ENCODE measurements at regions not wholly inside any gene's neighbourhood (a gene's known extent, or its start where the extent isn't known, plus 50 kb on each side); places are given as distances from the start of the nearest gene placed in this dataset.
"Not testable (repeated sequence)": the region's sequence is repeated elsewhere in the genome, so short reads cannot be mapped to it uniquely, and the experiment has no call there.

- no peak for DNase-seq (ENCODE audit: low read depth)
Measured at GRCh38 chr16:85220964-85221731, 108.9 kb upstream of the CIBAR2 start.

DNA sequence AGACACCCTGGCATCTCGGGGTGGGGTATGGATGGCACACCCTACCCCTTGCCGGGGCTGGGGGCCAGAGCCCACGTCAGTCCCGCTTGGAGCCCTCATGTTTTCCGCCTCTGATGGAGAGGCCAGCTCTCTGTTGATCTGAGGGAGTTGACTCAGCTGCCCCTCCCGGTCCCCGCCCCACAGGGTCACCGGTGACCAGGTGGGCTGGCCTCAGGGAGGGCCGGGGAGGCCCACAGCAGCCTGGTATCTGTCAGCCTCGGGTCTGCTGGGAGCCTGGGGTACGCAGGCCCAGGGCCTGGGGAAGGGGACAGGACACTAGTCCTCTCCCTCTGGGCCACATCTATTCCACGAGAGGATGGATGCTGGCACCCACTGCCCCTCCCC is 109.5 kb upstream of the CIBAR2 start:
- no peak for DNase-seq (ENCODE audit: low read depth)

DNA sequence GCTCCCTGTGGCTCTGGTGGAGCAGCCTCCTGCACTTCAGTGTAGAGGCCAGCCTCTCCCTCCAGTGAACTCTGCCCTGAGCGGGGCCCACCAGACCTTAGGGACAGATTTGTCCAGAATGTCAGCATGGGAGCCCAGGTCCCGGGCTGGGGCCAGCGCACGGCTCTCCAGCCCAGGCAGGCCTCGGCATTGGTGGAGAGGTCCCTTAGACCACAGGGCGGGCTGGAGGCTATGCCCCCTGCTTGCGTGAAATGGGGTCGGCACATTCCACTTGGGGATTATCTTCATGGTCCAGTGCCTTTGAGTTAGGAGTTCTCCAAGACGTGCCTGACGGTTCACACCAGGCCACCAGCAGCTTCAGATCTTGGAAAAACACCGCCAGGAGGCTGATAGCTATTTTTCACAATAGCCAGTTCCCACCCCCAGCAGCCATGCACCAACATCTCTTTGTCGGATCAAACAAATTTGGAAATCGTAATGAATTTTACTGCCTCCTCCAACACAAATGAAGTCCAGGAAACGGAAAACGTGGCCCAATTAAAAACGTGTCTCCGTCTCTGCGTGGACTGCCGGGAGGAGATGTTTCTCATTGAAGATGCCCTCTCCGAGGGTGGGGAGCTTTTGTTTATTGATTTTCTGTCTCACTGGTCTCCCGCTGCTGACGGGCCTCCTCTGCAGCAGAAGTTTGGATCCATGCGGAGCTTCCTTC is 110.0 kb upstream of the CIBAR2 start:
- no peak for DNase-seq (ENCODE audit: low read depth)

DNA sequence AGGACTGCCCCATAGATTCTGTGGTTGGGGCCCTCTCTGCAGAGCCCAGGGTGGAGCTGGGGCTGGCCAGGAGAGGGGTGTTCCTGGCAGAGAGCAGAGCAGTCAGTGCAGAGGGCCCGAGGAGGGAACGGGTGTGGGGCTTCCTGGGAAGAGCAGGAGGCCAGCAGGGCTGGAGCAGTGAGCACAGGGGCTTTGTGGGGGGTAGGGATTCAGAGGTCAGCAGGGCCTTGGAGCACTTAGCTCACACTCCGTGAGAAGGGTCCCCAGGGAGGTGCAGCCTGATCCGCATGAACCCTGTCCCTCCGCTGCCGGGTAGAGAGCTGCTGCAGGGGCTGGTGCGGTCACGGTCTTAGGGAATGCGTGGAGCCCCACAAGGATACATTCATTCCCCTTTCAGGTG is 113.0 kb upstream of the CIBAR2 start:
- DNase-seq (ENCODE audit: low read depth): no peak

GRCh38 chr16:85225721-85226120 is 113.4 kb upstream of the CIBAR2 start:
- DNase-seq (ENCODE audit: low read depth): no peak

- no peak for DNase-seq (ENCODE audit: low read depth)
Measured at GRCh38 chr16:85227084-85227945, 115.0 kb upstream of the CIBAR2 start.

- DNase-seq (ENCODE audit: low read depth): peak; percentile 69
Measured at GRCh38 chr16:85227946-85228862, 115.9 kb upstream of the CIBAR2 start.

DNA sequence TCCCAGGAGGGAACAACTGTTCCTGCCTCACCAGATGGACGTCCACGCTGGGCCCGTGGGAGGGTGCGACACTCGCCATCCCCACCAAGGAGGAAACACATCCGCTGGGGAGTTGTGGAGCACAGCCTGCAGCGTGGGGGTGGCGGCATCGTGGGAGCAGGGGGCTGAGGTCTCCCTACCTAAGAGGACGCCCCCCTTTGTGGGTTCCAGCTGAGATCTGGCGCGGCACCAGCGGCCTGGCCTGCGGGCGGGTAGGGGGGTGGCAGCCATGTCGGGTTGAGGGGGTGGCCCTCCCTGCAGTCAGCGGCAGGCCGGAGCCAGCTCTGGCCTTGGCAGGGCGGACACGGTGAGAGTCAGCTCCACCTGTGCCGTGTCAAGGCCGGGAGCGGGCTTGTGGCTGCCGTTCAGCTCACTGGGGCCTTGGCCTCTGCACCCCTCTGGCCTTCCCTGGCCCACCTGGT is 116.7 kb upstream of the CIBAR2 start:
- no peak for DNase-seq (ENCODE audit: low read depth)

- DNase-seq (ENCODE audit: low read depth): no peak
Measured at GRCh38 chr16:85229869-85230462, 117.7 kb upstream of the CIBAR2 start.

GRCh38 chr16:85230764-85231383 is 118.6 kb upstream of the CIBAR2 start:
- not testable (repeated sequence) for DNase-seq (ENCODE audit: low read depth)

GRCh38 chr16:85231959-85232358 is 119.7 kb upstream of the CIBAR2 start:
- no peak for DNase-seq (ENCODE audit: low read depth)

DNA sequence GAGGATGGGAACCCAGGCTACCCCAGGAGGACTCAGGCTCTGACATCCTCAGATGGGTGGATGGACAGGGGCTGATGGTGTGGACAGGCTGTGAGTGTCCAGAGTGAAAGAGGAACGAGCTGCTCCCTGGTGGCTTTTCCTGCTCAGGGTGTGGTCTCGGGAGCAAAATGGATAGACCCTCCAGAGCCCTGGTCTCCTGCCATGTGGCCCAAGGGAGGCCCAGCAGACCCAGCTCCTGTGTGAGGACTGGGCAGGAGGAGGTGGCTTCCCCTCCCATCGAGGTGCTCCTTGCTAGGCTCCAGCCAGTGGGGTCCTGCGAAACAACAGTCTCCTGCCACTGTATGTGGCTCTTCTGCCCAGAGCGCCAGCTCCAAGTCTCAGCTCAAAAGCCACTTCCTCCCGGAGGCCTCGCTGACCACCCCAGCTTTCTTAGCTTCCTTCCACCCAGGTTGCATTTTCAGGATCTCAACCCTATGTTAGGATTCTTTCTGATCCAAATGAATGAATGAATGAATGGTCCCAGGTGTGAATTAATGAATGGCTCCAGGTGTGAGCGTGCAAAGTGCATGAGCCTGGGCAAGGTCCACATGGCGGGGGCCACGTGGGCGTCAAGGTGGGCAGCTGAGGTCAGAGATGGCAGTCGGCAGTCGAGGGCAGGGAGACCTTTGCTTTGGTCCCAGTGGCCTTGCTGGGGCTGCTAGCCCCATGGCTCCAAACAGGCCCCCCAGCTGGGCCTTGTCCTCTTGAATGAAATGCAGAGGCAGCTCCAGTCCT is 120.3 kb upstream of the CIBAR2 start:
- DNase-seq (ENCODE audit: low read depth): no peak

- no peak for DNase-seq (ENCODE audit: low read depth)
Measured at GRCh38 chr16:85233516-85233915, 121.2 kb upstream of the CIBAR2 start.

DNA sequence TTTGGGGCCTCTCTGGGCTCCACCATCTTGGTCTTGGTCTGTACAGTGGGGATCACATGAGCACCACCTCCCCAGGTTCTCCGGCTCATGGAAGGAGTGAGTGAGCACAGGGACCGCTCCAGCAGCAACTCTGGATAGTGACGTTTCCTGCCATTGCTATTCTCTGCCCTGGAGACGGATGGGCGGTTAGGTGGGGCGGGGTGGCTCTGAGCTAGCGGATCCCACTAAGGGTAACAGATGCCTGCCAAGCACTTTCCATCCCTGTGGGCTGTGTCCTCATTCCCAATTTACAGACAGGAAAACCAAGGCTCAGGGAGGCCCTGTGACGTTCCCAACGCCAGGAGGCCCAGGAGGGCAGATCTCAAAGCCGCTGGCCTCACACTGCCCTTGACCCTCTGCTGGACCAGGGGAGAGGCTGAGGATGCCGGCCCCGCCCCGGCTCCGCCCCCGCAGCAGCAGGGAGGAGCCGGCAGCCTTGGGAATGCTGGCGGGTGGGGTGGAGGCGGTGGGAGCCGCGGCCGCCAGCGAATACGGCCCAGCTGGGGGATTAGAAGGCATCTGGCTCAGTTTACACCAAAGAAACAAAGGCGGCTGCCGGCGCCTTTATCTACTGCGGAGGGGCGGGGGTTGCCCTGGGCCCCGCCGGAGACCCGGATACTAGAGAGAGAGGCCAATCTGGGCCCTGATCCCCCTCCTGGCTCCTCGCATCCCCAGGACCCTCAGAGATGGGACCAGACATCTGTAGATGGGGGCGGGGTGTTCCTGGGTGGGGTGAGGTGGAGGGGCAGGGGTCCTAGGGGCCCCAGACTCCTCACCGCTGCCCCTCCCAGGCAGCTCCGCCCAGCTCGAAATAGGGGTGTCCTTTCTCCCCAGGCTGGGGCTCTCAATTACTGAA is 122.3 kb upstream of the CIBAR2 start:
- peak; percentile 81 for DNase-seq (ENCODE audit: low read depth)

DNA sequence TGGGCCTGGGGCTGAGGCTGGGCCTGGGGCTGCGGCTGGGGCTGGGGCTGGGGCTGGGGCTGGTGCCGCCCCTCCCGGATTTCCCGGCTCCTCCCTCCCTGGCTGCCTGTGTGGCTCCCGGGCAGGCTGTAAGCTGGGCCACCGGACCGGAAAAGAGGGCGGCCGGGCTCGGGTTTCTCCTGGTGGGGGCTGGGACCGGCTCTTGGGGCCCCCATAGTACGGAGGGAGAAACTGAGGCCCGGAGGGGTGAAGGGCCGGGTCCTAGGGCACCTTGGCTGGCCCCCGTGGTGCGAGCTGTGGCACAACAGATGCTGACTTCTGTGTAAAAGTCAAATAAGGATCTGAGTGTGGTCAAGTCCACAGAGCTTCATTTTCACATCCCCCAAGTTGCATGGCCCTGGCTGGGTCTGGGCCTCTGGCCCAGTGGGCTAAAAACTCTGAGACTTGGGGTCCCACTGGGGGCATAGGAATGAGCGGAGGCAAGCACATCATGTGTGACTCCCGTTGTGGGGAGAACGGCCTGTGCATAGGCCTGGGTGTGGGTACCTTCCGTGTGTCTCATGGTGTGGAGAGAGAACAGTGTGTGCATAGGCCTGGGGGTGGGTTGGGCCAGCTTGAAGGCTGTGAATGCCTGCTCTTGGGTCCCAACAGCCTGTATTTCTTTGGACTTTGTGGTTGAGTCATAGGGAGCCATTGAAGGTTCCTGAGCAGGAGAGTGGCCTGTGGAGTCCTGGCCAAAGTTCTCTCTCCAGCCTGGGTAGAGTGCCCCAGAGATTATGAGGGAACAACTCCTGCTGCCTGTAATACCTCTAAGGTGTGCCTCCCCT is 123.9 kb upstream of the CIBAR2 start:
- DNase-seq (ENCODE audit: low read depth): peak; percentile 70

DNA sequence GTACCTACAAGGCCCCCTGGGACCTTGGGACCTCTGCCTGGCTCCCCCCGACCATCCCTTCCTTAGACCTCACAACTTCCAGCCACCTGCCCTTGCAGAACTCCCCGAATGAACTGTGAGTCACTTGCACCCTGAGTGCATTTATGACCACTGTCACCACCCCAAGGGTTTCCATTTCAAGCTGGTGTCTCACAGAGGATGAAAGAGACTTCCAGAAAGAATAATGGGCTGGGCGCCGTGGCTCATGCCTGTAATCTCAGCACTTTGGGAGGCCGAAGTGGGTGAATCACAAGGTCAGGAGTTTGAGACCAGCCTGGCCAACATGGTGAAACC is 124.5 kb upstream of the CIBAR2 start:
- peak; percentile 78 for DNase-seq (ENCODE audit: low read depth)

GRCh38 chr16:85237817-85238216 is 125.5 kb upstream of the CIBAR2 start:
- DNase-seq (ENCODE audit: low read depth): no peak

GRCh38 chr16:85238233-85238647 is 126.0 kb upstream of the CIBAR2 start:
- DNase-seq (ENCODE audit: low read depth): peak; percentile 86
